HTR-8/SVneo (cell line): ENCODE measurements at regions not wholly inside any gene's neighbourhood (a gene's known extent, or its start where the extent isn't known, plus 50 kb on each side); places are given as distances from the start of the nearest gene placed in this dataset.
"Not testable (repeated sequence)": the region's sequence is repeated elsewhere in the genome, so short reads cannot be mapped to it uniquely, and the experiment has no call there.

Source experiments
- DNase-seq: peaks from one replicate; pipeline ENCODE4 v3.0.0; 2011; ENCODE audit warnings: low spot score, mixed read lengths; ENCODE audit not compliant: insufficient read length
- FAIRE-seq: peaks from 2 replicates; lab custom pipeline; 2011; peaks lifted over from hg19 to GRCh38; lab: Jason Lieb, UNC

DNA sequence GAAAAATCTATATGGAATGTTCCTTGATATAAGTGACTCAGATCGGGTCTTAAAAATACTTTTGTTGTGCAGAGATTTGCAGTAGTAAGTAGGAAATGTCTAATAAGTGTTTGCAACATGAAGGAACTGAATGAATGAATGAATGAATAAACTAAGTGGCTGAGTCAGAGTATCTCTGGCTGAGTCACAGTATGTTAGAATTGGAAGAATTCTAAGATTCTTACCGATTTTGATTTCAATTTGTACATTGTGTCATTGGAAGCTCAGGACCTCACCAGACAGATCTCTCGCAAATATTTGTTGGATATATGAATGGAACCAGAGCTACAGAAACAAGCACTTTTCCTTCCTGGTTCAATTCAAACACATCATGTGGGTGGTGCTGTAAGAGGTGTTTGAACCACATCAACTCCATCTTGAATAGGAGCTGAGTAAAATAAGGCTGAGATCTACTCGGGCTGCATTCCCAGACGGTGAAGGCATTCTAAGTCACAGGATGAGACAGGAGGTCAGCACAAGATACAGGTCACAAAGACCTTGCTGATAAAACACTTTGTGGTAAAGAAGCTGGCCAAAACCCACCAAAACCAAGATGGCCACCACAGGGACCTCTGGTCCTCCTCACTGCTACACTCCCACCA lies 123.9 kb upstream of the FOXN3 start:
- FAIRE-seq: peak; percentile 58
- DNase-seq: peak; percentile 14

DNA sequence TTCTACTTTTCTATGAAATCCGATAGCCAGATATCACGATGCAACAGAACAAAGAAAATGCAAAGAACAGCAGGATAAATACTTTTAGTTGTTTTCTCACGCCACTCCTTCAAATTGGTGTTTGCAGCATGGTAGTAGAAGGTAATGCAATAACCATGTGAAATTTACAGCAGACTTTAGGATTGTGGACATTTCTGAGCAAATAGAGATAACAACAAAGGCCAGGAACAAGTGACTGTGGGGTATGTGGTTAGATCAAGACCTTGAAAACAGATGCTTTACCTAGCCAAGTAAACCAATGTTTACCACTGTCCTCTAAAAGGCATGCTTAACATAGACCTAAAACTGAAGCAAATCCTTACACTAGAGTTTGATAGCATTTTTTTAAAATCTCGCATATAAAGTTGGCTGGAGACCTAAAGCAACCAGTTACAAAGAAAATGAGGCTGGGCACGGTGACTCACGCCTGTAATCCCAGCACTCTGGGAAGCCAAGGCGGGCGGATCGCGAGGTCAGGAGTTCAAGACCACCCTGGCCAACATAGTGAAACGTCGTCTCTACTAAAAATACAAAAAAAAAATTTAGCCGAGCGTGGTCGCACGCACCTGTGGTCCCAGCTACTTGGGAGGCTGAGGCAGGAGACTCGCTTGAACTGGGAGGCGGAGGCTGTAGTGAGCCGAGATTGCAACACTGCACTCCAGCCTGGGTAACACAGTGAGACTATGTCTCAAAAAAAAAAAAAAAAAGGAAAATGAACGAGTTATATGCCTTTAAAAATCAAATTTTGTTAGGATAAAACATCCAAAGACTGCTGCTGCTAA lies 123.2 kb upstream of the FOXN3 start:
- FAIRE-seq (no peak), DNase-seq (no peak)

DNA sequence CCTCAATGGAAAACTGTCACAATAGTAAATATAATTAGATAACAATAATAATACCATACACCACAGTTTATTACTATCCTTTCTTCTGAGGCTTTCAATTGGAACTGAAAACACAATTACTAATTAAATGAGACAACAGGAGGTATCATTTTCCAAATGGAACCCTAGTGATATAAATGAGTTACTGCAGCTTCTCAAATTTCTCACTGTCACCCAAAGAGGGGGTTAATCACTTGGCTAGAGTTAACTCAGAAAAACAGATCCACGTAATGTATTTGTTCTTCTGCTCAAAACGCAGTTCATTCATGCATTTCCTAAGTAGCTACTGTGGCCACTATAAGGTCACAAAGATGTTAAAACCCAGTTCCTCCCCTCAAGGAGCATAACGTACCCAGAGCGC lies 120.9 kb upstream of the FOXN3 start:
- FAIRE-seq: no peak

DNA sequence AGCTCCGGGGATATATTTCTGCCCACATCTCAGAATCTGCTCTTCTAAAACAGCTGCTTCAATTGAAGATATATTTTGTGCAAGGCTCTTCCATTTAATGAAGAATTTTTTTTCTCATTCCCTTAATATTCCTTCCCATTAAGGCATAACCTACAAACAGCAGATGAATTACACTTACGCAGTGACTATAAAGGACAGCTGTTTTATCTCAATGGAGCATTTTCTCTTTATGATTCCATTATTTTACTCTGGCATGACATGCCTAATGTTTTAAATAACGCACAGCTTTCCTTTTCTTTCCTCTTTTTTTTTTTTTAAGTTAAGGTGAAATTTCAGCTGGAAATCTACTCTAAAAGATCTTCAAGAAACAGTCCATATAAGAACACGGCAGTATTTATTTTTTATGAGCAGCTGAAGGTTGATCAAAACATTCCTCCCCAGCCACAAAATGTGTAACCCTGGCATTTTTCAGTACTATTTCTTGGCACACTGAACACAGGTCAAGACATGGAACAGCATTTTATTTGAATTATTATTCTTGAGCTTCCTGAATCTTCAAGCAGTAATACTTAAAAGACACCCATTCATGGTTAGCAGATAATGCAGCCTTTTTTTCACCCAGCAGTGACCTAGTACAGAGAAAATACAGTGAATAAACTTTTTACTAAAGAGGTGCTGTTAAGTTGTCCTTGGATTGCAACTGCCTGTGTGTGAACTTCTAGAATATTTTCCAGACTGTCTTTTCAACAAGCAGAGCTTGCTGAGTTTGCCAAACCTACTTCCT lies 118.1 kb upstream of the FOXN3 start:
- no peak for FAIRE-seq
- no peak for DNase-seq

More for the DNA sequence above, 120.9 kb upstream of the FOXN3 start:
- no peak for DNase-seq

DNA sequence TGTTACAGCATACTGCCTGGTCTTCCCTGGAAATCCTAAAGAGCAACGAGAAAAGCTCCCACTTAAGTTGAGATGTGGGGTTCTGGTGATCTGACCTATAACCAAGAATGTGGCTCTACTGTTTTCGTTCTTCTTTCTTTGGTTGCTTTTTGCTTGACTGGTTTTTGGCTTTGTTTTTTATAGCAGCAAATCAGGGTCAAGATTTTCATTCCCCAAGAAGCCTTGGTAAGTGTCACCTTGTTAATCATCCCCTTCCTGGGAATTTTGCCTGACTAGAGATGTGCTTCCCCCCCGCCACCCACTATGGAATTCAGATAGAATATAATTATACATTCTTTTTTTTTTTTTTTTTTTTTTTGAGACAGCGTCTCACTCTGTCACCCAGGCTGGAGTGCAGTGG lies 116.7 kb upstream of the FOXN3 start:
- no peak for FAIRE-seq

DNA sequence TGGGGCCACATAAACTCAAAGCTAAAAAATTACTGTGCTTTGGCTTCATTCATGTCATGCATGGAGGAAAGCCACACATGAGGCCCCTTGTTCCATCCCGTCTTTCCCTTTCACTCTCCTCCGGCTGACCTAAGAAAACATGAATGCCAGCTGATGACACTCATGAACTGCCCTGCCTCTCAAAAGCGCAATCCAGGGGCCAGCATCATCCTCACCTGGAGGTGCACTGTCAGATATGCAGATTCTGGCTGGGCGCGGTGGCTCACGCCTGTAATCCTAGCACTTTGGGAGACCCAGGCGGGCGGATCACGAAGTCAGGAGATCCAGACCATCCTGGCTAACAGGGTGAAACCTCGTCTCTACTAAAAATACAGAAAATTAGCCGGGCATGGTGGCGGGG lies 116.1 kb upstream of the FOXN3 start:
- DNase-seq (no peak), FAIRE-seq (no peak)

More for the DNA sequence above, 116.7 kb upstream of the FOXN3 start:
- DNase-seq: no peak

DNA sequence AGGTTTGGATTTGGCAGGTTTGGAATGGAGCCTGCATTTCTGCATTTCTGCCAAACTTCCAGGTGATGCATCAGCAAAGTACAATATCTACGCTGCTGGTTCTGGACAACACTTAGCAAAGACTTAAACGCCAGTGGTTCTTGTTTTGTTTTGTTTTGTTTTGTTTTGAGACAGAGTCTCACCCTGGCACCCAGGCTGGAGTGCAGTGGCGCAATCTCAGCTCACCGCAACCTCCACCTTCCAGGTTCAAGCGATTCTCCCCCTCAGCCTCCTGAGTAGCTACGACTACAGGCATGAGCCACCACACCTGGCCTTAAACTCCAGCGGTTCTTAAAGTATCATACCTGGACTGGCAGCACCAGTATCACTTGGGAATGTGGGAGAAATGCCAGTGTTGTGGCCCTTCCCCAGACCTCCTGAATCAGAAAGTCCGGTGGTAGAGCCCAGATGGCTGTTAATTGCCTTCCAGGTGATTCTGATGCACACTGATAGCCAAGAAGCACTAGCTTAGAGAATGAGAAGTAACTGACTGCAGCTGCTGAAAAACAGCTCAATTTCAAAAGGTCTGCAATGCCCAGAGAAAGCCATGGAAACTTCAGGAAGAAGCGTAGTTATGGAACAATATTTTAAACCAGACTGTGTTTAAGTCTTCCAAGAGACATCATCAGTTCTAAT lies 114.8 kb upstream of the FOXN3 start:
- no peak for DNase-seq

DNA sequence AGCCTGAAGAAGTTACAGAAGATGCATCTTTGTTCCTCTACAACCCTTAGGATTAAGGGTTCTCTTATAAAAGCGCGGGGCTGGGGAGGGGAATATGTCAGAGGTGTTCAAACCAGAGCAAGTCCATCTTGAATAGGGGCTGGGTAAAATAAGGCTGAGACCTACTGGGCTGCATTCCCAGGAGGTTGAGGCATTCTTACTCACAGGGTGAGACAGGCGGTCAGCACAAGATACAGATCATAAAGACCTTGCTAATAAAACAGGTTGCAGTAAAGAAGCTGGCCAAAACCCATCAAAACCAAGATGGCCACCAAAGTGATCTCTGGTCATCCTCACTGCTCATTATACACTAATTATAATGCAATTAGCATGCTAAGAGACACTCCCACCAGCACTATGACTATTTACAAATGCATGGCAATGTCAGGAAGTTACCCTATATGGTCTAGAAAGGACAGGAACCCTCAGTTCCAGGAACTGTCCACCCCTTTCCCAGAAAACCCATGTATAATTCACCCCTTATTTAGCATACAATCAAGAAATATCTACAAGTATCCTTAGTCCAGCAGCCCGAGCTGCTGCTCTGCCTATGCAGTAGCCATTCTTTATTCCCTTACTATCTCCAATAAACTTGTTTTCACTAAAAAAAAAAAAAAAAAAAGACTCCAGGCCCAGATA lies 108.1 kb upstream of the FOXN3 start:
- DNase-seq (no peak), FAIRE-seq (no peak)

More for the DNA sequence above, 114.8 kb upstream of the FOXN3 start:
- no peak for FAIRE-seq

DNA sequence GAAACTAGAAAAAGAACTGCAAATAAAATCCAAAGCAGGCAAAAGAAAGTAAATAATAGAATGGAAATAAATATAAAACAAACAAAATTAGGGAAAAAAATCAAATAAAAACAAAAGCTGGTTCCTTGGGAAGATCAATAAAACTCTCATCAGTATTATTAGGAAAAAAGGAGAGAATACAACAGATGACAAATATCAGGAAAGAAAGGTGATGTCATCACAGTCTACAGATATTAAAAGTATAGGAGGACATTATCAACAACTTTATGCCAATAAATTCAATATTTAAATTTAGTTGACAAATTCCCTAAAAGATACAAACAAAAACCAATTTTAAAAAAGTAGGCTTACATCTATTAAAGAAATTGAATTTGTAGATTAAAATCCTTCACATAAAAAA lies 107.4 kb upstream of the FOXN3 start:
- DNase-seq (no peak), FAIRE-seq (no peak)

DNA sequence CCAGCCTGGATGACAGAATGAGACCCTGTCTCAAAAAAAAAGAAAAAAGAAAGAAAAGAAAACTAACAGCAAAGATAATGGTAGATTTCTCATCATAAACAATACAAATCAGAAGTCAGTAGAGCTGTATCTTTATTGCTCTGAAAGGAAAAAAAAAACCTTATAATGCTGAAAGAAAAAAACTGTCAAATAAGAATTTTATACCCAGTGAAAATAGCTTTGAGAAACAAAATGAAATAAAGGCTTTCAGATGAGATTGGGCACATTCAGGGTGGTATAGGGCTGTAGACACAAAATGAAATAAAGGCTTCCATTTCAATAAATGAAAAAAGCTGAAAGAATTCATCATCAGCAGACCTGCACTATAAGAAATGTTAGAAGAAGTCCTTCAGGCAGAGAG lies 105.0 kb upstream of the FOXN3 start:
- FAIRE-seq (no peak), DNase-seq (no peak)

DNA sequence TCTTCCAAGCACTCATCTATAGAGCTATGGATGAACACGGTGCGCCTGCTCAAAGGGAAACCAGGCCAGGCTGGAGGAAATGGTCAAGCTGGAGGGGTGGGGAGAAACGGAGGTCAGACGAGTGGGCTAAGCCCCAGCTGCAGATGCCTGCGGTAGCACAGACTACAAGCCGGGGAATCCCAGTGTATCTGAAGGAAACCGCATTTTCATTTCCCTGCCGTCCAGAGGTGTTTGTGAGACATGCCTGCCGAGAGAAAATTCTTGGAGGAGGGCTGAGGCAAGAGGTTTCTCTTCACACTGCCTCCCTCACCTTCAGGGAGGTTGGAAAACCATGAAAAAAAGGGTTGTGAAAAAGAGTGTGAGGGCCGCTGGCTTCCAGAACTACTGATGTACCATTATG lies 102.0 kb upstream of the FOXN3 start:
- DNase-seq (no peak), FAIRE-seq (no peak)

DNA sequence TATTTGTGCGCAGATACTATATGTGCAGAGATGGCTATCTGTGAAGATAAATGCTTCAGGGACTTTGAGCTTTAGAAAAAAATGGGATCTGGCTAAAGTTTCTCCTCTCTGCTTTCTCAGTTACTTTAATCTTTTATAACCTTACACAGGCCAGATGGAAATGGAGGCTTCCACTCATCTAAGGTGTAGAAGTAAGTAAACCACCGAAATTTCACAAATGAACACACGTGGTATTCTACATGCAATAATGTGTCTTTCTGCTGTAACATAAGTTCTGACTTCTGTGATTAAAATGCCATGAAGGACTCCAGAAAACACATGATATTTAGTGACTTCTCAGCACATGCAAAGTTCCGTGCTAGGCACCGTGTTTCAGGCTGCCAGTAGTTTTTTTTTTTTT lies 99.1 kb upstream of the FOXN3 start:
- FAIRE-seq: no peak

DNA sequence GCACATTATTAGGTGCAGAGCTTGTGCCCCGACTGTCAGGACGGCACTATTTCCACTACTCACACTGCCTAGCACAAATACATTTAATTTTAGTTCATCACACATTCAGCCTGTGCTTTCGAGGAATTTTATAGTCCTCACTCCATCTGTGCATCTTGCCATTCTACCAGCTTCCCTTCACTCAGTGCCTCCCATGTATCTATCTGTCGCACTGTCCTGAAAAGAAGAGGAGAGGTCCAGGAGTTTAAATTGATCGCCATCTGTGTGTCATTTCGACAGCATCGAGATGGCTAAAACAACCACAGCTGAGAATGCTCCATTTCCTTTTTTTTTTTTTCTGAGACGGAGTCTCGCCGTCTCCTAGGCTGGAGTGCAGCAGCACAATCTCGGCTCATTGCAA lies 97.6 kb upstream of the FOXN3 start:
- FAIRE-seq: no peak
- DNase-seq: no peak

More for the DNA sequence above, 99.1 kb upstream of the FOXN3 start:
- no peak for DNase-seq

DNA sequence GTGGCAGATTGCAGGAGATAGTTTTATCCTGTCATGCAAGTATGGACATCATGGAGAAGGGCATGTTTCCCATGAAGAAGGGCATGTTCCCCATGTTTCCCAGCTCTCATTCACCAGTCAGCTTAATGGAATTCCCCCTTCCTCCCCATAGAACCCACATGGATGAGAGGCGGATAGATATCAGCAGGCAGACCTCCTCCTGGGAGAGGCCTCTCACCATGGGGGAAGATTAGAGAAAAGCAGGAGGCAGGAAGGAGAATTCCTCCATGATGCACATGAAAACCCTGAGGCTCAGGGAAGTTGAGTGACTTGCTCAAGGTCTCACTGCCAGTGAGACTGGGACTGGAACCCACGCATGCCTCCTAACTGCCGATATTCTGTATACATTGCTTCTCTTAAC lies 92.9 kb upstream of the FOXN3 start:
- no peak for DNase-seq
- FAIRE-seq: no peak

DNA sequence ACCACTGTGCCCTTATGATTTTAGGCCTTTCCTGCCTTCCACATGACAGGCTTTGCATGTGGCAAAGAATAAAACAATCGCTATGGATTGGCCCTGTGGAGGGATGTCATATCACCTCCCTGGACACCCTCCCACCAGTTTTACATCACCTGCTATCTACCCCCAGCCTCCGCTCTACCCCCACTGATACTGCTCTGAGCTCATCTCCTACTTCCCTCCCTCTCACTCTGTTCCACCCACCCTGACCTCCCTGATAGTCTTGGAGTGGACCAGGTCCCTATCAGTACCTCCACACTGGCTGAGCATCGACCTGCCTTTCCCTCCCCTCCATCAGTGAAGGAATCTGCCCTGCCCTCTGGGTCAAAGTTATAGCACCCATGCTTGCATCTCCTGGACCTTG lies 91.8 kb upstream of the FOXN3 start:
- no peak for FAIRE-seq
- no peak for DNase-seq

DNA sequence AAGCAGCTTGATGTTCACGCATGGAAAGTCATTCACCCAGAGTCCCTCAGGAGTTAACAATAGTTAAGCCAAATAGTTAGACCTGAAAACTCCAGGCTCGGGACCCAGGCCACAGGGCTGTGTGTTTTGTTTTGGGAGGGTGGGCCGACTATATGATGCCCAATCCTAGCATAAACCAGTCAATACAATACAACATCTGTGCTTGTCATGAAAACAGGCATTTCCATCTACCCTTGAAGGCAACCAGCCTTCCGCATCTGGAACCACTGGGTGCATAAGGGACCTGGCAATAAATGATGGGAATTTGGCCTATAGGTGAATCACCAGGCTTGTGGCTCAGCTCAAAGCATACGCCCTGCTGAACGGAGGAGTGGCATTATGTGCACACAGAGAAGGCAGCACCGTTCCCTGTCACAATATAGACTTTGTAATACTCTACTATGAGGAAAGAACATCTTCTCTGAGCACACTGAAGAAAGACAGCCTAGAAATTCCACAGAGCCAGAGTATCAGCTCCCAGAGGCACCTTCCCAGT lies 91.0 kb upstream of the FOXN3 start:
- FAIRE-seq: no peak

DNA sequence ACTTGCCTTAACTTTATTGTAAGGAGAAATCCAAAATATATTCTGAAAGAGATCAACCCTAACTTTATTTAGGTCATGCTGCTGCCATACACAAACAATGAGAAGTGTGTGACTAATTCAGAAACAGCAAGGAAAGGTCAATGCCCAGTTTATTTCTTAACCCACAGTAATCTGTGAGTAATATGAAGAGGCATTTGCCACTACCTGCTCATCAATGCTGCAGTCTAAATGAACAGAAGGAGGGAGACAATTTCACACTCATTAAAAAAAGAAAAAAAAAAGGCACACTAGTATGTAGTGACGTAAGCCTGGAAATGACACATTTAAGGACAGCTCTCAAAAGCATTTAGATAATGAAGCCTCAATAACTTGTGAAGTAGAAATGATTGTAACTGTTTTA lies 90.5 kb upstream of the FOXN3 start:
- FAIRE-seq (no peak), DNase-seq (peak; percentile 55)

More for the DNA sequence above, 91.0 kb upstream of the FOXN3 start:
- DNase-seq: no peak

DNA sequence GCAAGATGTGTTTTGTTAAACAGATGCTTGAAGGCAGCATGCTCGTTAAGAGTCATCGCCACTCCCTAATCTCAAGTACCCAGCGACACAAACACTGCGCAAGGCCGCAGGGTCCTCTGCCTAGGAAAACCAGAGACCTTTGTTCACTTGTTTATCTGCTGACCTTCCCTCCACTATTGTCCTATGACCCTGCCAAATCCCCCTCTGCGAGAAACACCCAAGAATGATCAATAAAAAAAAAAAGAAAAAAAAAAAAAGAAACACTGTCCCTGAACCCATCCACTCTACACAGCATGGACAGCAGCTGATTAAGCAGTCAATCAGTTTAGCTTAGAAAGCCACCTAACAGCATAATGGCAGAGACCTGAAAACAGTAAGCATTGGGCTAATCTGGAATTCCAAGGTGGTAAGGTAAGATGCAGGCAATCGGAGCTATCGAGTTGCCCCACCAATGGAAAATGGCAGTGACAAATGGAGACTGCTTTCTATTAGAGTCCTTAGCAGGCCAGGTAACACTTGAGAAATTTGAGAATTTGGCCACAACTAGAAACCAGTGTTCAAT lies 89.9 kb upstream of the FOXN3 start:
- FAIRE-seq, DNase-seq: not testable (repeated sequence)

DNA sequence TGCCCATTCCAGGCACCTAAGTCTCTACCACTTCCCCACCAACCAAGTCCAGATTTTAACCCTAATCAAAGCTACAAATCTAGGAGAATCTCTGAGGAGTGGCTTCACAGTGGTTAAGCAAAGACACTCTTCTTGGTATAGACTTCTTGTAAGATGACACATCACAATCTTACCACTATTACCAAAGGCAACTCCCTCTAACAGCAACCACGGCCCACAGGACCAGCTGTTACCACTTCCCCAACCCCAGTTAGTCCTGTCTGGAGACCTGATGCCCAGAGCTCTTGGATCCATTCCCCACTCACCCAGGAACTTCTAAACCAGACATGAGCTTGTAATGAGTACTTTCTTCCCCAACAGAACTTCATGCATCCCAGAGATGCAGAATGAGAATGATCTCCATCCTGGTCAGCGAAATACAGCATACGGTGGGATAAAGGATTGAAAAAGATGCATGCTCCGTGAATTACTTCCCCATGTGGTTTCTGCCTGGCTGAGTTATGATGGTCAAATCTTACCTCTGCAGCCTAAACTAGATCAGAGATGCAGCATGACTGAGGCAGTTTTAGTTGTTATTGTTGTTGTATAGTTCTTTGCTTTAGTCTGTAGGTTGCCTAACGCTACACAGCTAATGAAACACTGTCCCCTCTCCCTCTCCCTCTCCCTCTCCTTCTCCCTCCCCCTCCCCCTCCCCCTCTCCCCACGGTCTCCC lies 87.7 kb upstream of the FOXN3 start:
- no peak for DNase-seq
- FAIRE-seq: no peak
